ENCODE measurements at regions not wholly inside any gene's neighbourhood (a gene's known extent, or its start where the extent isn't known, plus 50 kb on each side); places are given as distances from the start of the nearest gene placed in this dataset.

DNA sequence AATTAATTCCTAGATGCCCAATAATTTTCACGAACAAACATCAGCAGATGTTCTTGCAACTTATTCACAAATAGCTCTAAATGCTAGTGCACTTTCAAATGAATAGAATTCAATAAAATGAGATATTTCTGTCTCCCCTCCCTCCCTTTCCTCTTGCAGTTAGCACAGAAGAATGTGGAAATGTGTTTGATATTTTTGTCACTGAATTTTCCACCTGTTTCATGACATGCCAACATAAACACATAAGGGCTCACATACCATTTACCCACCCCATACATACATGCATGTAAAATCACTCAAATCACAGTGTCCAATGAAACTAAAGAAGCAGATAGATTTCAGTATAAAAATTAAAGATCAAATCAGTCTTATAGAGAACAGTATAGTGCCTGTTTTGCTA is 746.9 kb upstream of the MARCKS start:
- no peak for DNase-seq (ENCODE audit: low read depth in 4 of 4, low spot score in 3 of 4)

DNA sequence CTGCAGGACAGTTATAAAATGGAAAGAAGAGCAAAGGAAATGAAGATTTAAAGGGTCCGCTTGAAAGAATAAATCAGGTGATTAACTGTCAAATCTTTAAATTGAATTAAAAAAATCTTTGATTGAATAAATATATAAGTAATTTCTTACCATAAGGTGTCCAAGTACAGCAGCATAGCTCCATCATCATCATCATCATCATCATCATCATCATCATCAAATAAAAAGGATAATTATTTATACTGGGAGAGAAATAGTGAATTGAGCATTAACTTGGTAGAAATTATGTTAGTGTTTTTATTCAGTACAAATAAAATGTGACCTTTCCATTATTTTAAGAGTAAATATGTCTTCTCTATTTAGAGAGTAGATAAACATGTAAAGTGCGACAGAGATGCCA is 745.6 kb upstream of the MARCKS start:
- DNase-seq (ENCODE audit: low read depth in 4 of 4, low spot score in 3 of 4) = no peak

DNA sequence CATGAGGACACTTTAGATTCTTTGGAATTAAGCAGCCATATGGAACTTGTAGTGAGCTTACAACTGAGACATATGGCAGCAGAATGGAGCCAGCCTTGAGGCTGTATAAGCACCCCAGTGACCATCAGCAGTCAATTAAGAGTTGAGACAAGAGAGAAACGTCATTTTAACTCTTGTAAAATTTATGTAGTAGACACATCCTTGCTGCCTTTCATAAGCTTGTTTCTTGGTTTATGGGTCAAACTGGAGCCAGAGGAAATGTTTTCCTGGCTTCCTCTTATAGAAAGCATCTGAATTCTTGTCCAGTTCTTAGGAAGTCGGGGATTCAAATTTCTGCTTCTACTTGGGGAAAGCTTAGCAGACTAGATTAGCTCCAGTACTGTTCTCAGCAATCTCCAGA is 745.1 kb upstream of the MARCKS start:
- no peak for DNase-seq (ENCODE audit: low read depth in 4 of 4, low spot score in 3 of 4)

DNA sequence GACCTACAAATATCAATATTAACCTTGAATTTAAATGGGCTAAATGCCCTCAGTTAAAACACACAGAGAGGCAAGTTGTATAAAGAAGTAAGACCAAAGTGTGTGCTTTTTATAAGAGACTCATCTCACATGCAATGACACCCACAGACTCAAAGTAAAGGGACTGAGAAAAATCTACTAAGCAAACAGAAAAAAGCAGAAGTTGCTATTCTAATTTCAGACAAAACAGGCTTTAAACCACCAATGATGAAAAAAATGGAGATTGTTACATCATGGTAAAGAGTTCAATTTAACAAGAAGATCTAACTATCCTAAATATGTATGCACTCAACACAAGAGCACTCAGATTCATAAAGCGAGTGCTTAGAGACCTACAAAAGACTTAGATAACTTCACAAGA is 741.9 kb upstream of the MARCKS start:
- DNase-seq (ENCODE audit: low read depth in 4 of 4, low spot score in 3 of 4) = no peak

DNA sequence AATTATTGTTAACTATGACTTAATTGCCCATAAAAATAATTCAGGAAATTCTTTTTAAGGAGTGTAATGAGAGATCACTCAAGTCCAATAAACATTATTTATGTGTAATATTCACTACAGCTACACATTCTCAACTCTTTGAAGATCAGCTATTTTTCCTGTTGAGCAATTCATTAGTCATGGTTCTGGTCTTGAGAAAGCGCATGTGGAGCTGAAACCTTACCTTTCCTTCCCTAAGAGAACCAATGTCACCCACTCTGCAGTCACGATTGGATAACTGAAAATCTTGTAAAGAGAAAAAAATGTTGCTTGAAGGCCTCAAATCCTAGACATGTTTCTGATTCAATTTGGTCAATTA is 736.9 kb upstream of the MARCKS start:
- DNase-seq (ENCODE audit: low read depth in 4 of 4, low spot score in 3 of 4) = no peak

DNA sequence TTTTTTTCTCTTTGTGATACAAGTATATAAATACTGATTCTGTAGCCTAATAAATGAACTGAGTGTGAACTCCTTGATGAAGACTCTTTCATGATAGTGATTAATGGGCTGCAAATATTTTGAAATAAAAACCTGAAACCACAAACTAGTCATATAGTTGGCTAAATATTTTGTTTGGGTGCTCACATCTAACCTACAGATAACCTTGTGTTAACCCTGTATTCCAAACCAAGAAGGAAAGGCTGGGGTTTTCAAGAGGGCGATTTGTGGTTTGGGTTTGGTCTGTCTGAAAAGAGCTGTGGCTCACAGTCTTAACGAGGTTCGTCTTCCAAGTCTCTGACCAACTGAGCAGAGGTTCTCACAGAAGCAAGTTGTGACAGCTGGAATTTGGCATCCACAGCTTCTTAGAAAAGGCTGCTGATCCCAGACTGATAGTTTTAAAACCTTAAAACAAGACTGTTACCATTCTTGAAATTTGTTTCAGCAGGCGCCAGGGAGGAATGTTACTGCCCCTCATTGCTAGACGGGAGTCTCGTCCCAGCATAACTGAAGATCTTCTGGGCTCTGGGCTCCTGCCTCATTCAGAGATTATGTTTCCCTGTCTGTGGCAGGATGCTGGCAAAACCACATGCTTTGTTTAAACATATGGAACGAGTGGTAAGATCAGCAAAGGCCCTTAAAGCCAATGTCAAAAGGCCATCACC is 736.4 kb upstream of the MARCKS start:
- DNase-seq (ENCODE audit: low read depth in 4 of 4, low spot score in 3 of 4) = no peak

DNA sequence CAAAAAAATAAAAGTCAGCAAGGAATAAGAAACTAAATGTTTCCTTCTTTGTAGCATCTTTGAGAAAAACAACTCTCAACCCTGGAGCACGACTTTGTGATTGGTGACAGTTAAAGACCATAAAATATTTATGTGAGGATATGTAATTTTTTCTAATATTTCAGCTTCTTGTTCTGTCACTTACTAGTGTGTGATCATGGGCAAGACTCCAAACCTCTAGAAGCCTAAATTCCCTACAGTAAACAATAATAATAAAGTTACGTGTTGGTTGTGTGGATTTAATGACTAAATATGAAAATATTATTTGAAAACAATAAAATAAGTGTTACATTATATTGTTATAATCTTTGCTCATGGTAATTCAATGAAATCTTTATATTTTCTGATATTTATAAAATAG is 735.6 kb upstream of the MARCKS start:
- no peak for DNase-seq (ENCODE audit: low read depth in 4 of 4, low spot score in 3 of 4)

DNA sequence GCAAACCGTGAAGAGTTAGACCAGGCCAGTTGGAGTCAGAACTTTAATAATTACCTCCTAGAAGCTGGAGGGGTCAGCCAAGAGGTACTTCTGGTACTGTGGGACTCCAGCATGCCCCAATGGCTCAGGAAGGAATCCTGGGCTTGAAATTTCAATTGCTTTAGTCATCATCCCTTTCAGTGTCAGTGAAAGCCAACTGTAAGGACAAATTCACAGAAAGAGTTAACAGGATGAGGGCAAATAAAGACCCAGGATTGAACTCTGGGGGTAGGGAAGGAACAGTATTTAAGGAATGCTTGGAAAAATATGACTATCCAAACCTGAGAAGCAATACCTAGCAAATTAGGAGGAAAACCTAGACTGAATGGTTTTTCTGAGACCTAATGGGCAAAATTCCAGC is 735.1 kb upstream of the MARCKS start:
- no peak for DNase-seq (ENCODE audit: low read depth in 4 of 4, low spot score in 3 of 4)

DNA sequence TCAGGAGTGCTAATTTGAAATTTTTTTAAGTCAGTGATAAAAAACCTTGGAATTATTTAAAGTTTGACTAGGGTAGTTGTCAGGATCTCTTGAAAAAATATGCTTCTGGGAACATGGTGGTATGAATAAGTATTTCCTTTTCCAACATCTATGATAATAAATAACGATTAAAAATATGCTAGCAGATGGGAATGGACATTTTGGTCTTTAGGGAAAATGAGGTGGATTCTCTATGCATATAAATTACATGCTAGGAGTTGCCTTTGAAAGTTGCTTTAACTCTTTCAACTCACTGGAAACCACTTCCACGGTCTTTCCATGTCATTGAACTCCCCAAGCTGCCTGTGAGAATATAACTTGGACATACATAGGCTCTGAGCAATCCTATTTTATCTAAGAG is 731.5 kb upstream of the MARCKS start:
- no peak for DNase-seq (ENCODE audit: low read depth in 4 of 4, low spot score in 3 of 4)

DNA sequence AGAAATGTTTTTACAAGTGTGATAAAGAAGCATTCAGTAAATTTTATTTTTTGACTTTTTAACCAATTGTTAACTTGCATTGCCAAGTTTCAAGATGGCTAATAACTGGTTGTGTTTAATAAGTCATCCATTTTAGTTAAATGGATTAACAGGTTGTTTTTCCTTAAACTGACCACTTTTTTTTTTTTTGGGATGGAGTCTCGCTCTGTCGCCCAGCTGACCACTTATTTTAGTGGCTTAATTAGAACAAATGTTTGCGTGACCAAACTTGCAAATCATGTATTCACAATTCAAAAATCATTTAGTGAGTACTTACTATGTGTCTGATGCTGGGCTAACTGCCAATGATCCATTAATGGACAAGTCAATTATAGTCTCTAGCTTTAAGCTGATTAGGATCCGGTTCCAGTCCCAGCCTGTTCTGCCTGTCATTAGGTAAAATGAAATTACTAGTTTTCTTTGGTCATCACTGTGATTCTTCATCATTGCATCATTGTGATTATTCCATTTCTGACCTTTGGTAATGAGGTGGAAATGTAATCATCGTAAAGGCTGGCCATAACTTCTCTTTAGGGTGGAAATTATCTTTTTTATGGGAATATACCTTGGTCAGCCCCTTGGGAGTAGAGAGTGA is 729.2 kb upstream of the MARCKS start:
- no peak for DNase-seq (ENCODE audit: low read depth in 4 of 4, low spot score in 3 of 4)

DNA sequence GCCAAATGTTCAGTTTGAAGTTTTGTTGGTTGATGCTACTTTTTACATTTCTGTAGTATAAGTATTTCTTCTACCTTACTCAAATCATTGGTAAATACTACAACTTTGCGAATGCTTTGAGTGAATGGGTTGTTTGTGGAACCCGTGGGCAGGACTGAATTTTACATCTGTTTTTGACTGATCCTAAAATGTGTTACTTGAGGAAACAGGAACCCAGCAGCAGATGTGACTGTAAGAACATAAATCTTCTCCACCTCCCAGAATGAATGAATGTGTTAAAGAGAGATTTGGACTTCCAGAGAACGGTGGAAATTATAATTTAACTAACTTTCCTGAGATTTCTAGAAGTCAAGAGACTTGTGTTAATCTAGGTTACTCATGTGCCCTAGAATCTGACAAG is 728.5 kb upstream of the MARCKS start:
- DNase-seq (ENCODE audit: low read depth in 4 of 4, low spot score in 3 of 4) = no peak

DNA sequence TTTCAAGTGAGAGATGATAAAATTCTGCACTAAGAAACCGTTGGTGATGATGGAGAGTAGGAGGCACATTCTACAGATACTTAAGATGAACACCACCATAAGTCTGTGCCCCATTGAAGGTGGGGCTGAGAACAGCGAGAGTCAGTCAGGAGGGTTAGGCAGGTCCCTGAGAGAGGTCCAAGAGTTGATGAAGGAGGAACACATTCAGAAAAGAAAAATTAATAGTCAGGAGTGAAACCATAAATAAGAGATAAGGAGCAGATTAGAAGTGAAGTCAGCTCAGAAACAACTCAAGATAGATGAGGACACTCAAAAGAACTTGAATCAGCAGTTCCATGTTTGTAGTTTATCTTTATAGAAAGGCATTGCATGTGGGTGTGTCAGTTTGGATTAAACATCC is 727.2 kb upstream of the MARCKS start:
- no peak for DNase-seq (ENCODE audit: low read depth in 4 of 4, low spot score in 3 of 4)

DNA sequence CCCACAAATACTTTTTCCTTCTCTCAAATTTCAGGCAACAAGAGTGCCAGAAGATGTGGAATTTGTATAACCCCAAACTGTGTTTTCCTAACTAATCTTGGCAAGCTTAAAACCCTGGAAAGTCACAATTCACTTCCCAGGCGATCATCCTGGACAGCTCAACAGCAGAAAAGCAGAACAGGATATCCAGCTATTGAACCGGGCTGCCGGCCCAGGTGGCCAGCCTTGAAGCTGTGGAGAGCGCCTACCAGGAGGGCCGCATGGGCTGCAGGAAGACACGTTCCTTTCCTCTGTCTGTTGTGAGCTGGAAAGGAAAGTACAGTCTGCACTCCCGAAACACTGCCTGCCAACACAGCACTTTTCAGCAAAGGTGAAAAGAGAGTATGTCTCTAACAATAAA is 719.7 kb upstream of the MARCKS start:
- no peak for DNase-seq (ENCODE audit: low read depth in 4 of 4, low spot score in 3 of 4)

DNA sequence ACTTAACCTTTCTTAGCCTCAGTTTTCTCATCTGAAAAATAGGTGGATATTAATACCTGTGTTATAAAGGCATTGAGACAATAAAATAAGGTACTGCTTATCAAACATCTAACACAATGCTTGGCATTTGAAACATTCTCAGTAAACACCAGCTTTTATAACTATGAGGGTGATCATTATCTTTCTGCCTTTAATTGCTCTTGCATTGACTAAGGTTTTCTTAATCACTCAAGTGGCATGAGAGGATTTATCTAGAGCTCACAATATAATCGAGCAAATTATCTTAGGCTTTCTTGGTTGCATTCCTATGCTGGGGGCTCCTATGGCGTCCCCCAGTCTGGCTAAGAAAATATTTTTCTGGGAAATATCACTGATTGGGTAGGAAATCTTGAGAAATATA is 716.4 kb upstream of the MARCKS start:
- DNase-seq (ENCODE audit: low read depth in 4 of 4, low spot score in 3 of 4) = no peak

DNA sequence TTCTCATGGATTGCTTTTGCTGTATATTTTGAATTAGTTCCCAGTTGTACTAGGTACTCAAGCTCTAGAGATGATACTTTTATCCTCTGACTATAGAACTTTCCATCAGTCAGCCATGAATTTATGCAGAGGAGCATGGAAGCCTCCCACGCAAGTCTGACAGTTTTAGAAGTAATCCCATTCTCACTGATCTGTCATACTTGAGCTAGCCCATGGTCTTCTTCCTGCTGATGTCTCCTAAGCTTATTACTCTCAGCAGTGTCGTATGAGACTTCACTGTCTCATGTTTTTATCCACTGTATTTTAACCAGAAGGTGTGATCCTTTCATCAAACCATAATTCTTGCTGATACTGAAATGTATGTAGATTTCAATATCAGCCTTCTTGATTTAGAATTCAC is 715.2 kb upstream of the MARCKS start:
- no peak for DNase-seq (ENCODE audit: low read depth in 4 of 4, low spot score in 3 of 4)

DNA sequence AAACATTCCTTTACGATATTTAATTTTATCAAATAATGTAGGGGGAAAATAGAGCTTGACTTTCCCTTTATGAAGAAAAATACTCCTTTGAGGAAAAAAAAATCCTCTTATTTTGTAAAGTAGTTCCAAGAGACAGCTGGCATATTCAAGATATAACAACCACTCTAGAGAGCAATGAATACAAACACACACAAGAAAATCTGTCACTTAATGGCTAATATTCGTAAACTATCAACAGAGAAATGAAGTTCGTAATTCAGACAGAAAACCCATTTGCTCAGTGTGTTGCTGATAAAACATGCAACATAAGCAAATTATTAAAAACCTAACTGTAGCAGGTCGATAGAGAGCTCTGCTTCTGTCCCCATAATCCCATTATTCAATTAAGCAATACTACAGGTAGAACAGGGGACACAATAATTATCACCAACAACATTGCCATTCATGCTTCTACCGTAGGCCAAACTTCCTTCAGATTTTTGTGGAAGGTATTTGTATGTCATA is 714.4 kb upstream of the MARCKS start:
- DNase-seq (ENCODE audit: low read depth in 4 of 4, low spot score in 3 of 4) = no peak

DNA sequence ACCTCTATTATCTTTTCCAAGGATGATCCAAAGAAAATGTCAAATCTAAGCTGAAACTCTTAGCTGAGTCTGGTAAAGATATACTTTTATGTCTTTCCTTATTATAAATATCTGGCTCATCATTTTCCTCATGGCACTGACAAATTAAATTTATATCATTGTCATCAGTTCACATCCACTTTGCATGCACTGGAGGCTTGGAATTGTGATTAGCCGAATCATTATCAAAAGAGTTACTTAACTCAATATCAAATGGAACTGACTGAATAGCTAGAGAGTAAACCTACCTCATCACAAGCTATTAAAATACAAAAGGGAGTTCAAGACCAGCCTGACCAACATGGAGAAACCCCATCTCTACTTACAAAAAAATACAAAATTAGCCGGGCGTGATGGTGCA is 713.9 kb upstream of the MARCKS start:
- DNase-seq (ENCODE audit: low read depth in 4 of 4, low spot score in 3 of 4) = no peak

DNA sequence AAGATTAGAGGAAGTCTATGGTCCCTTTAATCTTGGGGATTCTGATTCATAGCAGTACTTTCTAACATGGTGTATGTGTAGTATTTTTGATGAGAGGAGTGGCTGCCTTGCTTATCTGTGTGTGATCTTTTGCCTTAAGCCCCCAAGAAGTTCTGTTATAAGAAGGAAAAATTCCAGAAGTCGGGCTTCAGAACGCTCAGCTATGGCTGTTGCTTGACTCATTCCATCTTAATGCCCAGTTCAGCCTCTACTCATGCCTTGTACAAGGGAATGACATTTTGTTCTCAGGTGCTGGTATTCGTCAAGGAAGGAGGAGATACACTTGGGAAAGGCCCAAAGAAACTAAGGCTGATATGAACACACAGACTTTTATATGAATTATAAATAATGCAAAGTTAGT is 713.0 kb upstream of the MARCKS start:
- no peak for DNase-seq (ENCODE audit: low read depth in 4 of 4, low spot score in 3 of 4)

DNA sequence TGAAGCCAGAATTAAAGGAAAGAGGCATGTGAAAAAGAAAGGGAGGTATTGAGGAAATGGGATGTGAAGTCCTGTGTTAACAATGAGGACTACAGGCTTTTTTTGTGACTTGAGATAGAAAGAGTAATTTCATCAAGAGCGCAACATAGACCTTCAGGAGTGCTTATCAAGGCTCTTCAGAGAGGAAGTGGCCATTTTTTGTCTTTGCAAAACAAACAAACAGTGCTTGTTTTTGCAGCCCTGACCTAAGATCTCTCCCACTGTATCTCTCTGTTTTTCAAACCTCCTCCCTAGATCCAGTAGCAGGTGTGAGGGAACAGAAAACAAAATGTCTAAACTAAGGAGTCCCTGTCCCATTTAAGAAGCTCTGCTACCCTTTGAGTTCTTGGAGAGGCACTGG is 710.3 kb upstream of the MARCKS start:
- DNase-seq (ENCODE audit: low read depth in 4 of 4, low spot score in 3 of 4) = no peak

DNA sequence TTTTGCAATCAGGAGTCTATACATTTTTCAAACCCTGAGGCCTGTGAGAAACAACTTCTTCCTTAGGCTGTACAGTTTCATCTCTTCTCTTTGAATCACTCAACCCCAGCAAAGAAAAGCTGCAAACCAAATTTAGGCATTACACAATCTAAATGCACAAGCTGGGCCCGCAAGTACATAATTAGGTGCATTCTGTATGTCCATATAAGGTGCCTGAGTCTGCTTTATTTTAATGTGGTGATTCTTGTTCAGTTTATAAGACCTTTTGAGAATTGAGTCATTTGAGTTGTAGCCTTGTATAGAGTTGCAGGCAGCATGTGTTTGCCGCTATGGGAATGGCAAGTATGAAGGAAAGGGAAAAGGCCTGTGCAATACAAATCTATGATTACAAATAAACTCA is 709.6 kb upstream of the MARCKS start:
- no peak for DNase-seq (ENCODE audit: low read depth in 4 of 4, low spot score in 3 of 4)

DNA sequence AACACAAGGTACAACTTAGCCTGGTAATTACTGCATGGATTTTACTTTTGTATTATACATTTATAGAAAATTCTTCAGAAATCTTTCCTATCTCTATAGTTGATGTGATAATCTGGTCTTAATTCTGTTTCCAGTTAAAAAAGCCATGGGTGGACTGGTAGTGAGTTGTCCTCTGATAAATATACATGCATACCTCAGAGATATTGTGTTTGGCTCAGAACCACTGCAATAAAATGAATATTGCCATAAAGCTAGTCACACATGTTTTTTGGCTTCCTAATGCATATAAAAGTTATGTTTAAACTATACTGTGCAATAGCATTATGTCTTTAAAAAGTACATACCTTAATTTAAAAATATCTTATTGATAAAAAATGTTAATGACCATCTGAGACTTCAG is 708.6 kb upstream of the MARCKS start:
- no peak for DNase-seq (ENCODE audit: low read depth in 4 of 4, low spot score in 3 of 4)

DNA sequence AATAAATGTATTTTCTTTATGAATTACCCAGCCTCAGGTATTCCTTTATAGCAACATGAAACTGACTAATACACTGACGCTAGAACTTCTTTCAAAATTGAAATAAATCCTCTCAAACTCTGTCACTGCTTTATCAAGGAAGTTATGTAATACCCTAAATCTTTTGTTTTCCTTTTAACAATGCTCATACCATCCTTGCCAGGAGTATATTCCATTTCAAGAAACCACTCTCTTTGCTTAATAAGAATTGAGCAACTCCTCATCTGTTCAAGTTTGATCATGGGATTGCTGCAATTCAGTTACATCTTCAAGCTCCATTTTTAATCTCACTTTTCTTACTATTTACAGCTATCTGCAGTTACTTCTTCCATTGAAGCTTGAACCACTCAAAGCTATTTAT is 707.6 kb upstream of the MARCKS start:
- no peak for DNase-seq (ENCODE audit: low read depth in 4 of 4, low spot score in 3 of 4)

Data from right renal pelvis (tissue), 4 donors.